Muscle layer of duodenum (tissue), 2 donors: ENCODE measurements at regions not wholly inside any gene's neighbourhood (a gene's known extent, or its start where the extent isn't known, plus 50 kb on each side); places are given as distances from the start of the nearest gene placed in this dataset.

ENCODE experiments used
- H3K27ac ChIP-seq: one replicate; pipeline ENCODE4 v1.7.0; 2013; ENCODE audit warnings: mild to moderate bottlenecking, low read length
- H3K27me3 ChIP-seq: one replicate; pipeline ENCODE4 v1.7.0; 2013; ENCODE audit warnings: low read depth, mild to moderate bottlenecking, control low read depth, low read length
- H3K36me3 ChIP-seq, 2 donors: one replicate each; pipeline ENCODE4 v1.7.0; 2013; ENCODE audit warnings: low read length in 2 of 2, control low read depth in 1 of 2, mild to moderate bottlenecking in 1 of 2; ENCODE audit not compliant: insufficient read depth in 2 of 2, control insufficient read depth in 1 of 2
- H3K4me1 ChIP-seq, 2 donors: one replicate each; pipeline ENCODE4 v1.7.0; 2013; ENCODE audit warnings: low read length in 2 of 2, mild to moderate bottlenecking in 2 of 2, control low read depth in 1 of 2, moderate library complexity in 1 of 2; ENCODE audit not compliant: insufficient read depth in 2 of 2, control insufficient read depth in 1 of 2
- H3K4me3 ChIP-seq, 2 donors: one replicate each; pipeline ENCODE4 v1.7.0; 2013; ENCODE audit warnings: low read length in 2 of 2, low read depth in 1 of 2, mild to moderate bottlenecking in 1 of 2
- H3K9me3 ChIP-seq, 2 donors: one replicate each; pipeline ENCODE4 v1.7.0; 2013; ENCODE audit warnings: low read length in 2 of 2, control low read depth in 1 of 2, mild to moderate bottlenecking in 1 of 2; ENCODE audit not compliant: control insufficient read depth in 1 of 2
- donor health status: healthy.

DNA sequence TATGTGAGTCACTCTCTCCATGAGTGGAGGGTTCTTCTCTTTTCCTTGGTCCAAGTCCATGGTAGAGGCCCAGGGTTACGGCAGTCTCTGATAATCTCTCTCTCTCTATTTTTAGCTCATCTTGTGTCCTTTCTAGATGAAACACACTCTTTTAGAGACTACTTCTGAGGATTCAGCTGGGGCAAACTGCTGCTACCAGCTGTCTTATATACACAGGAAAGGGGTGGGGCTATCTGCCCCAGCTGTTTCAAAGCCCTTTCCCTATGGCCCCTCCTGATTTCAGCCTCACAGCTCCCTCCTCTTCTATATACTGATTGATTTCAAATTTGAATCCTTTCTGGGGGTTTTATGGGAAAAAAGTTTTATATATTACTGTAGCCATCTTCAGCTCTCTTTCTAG, 324.8 kb downstream of the RWDD3 start:
- peaks cover 0 to 4% of the 10 kb centered on the region in 2 donors for H3K9me3 ChIP-seq
- no peak overlapping the region for H3K27ac ChIP-seq
- no peak overlapping the region for H3K4me3 ChIP-seq
- no peaks in the 10 kb centered on the region for H3K4me1 ChIP-seq
- no peaks in the 10 kb centered on the region for H3K36me3 ChIP-seq
- H3K27me3 ChIP-seq, result no peaks in the 10 kb centered on the region

DNA sequence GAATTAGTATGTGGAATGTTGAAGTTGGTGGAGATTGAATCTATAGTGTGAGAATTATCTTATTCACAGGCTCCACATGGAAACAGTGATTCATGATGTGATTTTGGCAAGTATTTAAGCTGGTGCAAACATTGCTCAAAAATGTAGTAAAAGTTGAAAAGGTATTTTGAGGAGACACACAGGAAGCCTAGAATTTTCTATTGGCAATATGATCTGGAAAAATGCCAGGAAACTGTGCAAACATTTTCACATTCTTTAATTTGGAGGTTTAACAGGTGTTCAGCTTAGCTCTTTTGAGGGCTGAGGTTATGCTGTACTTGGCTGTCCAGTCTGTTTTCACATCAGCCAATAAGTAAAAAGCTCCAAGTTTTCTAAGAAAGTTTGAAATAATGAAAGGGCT, 327.3 kb downstream of the RWDD3 start:
- no peaks in the 10 kb centered on the region for H3K4me1 ChIP-seq
- no peaks in the 10 kb centered on the region for H3K36me3 ChIP-seq
- no peaks in the 10 kb centered on the region for H3K27me3 ChIP-seq
- H3K4me3 ChIP-seq, result no peak overlapping the region
- H3K27ac ChIP-seq, result no peak overlapping the region
- H3K9me3 ChIP-seq, result peaks cover 0 to 4% of the 10 kb centered on the region in 2 donors

DNA sequence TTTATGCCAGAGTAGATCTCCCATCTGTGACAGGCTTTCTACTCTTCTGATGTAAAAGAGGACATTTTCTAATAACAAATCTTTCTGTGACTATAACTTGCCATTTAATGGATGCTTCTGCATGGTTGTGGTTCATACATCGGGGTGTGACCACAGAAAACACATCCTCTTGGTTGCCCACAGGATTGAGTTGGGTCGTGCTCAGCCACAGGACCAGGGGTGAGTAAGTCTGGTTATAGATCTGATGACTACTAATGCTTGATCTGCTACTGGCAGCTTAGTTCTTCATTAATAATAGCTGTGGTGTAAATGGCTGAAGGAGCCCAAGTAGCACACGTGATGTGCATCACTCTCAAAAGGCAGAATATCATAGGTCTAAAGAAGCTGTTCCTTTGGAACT, 328.2 kb downstream of the RWDD3 start:
- Histone ChIP-seq H3K9me3 (peaks cover 0 to 2% of the 10 kb centered on the region in 2 donors), H3K27ac (no peak overlapping the region), H3K4me3 (no peak overlapping the region), H3K4me1 (no peaks in the 10 kb centered on the region), H3K36me3 (no peaks in the 10 kb centered on the region), H3K27me3 (no peaks in the 10 kb centered on the region)

DNA sequence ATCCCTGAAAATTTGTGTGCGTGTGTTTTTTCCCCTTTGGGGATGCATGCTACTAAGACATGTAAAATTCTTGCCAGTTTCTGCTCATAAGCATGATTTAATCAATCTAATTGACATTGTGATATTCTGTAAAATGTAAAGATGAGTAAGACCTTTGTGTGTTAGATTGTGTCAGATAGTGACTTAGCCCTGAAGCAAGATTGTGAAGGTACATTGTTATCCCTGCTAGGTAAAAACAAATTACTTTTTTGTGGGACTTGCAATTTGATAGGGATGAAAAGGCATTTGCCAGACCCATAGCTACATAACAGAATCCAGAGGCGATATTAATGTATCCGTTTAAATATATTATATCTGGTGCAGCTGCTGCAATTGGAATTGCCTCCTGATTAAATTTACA, 338.0 kb downstream of the RWDD3 start:
- Histone ChIP-seq H3K4me3 (no peak overlapping the region), H3K36me3 (no peaks in the 10 kb centered on the region), H3K9me3 (no peaks in the 10 kb centered on the region), H3K27me3 (no peaks in the 10 kb centered on the region), H3K27ac (no peak overlapping the region), H3K4me1 (no peaks in the 10 kb centered on the region)

DNA sequence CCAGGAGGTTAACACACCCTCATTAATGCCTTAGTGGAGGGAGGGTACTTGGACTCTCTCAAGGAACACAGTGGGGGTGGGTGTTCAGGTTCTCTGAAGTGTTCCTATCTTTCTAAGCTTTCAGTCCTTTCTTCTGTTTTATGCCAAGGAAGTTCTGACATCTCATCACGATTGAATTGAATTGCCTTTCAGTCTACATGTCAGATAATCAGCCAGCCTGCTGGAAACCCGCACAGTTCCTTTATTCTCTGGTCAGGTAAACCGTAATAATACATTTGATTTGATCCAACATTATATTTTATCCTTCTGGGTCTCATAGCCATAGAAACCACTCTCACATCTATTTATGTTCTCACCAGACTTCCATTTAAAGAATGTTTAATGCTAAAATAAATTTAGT, 339.0 kb downstream of the RWDD3 start:
- H3K4me1 ChIP-seq, result no peaks in the 10 kb centered on the region
- no peaks in the 10 kb centered on the region for H3K36me3 ChIP-seq
- H3K4me3 ChIP-seq, result no peak overlapping the region
- H3K27ac ChIP-seq, result no peak overlapping the region
- no peaks in the 10 kb centered on the region for H3K9me3 ChIP-seq
- H3K27me3 ChIP-seq, result no peaks in the 10 kb centered on the region

DNA sequence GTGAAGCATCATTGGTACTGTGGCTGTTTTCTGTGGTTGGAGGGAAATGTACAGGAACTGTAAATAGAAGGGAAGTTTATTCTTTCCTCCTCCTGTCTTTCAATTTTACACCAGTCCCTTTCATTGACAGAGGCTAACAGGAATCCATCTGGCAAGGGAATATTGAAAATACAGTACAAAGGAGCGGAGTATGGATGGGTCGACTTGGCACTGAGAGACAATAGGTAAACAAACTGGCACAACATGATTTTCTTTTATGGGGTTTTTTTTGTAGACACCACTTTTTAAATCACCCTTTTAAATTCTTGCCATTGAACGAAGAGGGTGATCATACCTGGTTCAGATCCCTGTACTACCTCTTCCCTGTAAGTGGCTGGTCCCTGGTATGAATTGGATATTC, 341.3 kb downstream of the RWDD3 start:
- Histone ChIP-seq H3K27ac (no peak overlapping the region), H3K4me3 (no peak overlapping the region), H3K9me3 (no peaks in the 10 kb centered on the region), H3K36me3 (no peaks in the 10 kb centered on the region), H3K4me1 (no peaks in the 10 kb centered on the region), H3K27me3 (no peaks in the 10 kb centered on the region)

DNA sequence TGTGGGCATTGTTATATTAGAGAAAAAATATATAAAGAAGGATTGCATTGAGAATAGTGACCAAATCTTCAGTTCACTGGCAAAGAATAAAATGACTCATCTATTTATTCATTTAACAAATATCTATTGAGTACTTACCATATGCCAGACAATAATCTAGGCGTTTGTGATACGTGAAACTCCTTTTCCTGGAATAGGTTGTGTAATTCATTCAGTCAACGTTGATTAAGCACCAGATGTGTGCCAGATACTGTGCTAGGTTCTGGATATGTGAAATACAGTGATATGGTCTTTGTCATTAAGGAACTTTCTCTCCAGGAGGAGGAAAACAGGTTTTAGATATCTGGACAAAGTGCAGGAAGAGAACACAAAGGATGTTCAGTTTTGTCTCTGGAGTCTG, 344.5 kb downstream of the RWDD3 start:
- no peaks in the 10 kb centered on the region for H3K36me3 ChIP-seq
- no peaks in the 10 kb centered on the region for H3K9me3 ChIP-seq
- no peaks in the 10 kb centered on the region for H3K4me1 ChIP-seq
- no peaks in the 10 kb centered on the region for H3K27me3 ChIP-seq
- H3K4me3 ChIP-seq, result no peak overlapping the region
- H3K27ac ChIP-seq, result no peak overlapping the region

DNA sequence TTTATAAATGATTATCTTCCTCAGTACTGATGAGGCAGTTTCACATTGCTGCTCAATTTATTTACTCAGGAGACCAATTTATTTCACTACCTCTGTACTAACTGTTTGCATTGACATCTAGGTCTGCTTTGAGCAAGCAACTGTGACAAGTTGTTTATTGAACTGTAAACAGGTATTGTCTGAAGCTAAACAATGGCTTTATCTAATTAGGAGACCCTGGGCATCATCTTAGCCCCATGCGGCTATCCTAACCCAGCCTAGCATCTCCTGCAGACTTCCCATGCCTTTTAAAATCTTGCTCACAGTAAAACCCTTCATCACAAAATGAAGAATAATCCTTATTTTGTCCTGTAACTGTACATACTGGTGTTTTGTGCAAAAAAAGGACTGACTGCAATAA, 348.2 kb downstream of the RWDD3 start:
- H3K36me3 ChIP-seq, result no peaks in the 10 kb centered on the region
- H3K27me3 ChIP-seq, result no peaks in the 10 kb centered on the region
- H3K4me3 ChIP-seq, result no peak overlapping the region
- no peak overlapping the region for H3K27ac ChIP-seq
- H3K9me3 ChIP-seq, result no peaks in the 10 kb centered on the region
- H3K4me1 ChIP-seq, result no peaks in the 10 kb centered on the region

DNA sequence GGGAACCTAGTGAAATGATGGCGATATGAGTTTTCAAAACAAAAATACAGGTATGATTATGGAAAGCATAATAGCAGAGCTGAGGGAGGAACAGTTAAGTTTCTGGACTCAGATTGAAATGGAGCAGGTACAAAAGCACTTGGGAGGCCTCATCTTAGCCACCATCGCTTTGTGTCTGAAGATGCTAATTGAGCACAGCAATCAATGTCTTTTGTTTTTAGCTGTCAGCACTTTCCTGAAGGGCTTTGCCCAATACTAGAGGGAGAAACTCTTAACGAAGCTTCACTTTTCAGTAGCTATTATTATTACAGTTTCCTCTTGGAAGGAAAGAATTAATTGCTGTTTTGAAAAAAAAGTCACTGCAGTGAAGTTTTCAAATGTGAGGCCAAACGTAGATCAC, 348.7 kb downstream of the RWDD3 start:
- no peaks in the 10 kb centered on the region for H3K27me3 ChIP-seq
- no peak overlapping the region for H3K4me3 ChIP-seq
- H3K4me1 ChIP-seq, result no peaks in the 10 kb centered on the region
- H3K36me3 ChIP-seq, result no peaks in the 10 kb centered on the region
- H3K9me3 ChIP-seq, result no peaks in the 10 kb centered on the region
- H3K27ac ChIP-seq, result no peak overlapping the region

DNA sequence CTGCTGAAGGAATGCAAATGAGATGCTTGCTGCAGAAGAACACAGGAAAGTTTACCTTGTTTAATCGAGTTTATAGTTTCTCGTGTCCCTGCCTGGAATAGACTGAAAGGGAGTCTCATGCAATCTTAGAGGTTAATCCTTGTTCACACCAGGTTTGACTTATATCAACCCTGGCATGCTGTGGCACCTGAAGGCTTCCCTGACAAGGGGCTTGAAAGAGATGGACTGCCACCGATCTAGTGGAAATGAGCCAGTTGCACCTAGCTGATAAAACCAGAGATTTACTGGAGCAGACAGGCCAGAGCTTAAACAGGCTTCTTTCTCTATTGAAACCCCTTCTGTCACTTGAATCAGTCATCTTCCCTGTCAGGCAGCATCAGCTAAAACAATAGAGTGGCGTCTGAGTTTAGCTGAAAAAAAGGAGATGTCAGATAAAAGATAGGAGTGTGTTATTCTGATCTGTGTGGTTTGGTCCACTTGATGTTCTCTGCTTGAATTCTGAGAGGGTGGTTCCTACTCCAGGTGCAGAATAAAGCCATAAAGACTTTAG, 349.7 kb downstream of the RWDD3 start:
- Histone ChIP-seq H3K27me3 (no peaks in the 10 kb centered on the region), H3K27ac (no peak overlapping the region), H3K9me3 (peaks cover 0 to 2% of the 10 kb centered on the region in 2 donors), H3K36me3 (no peaks in the 10 kb centered on the region), H3K4me1 (no peaks in the 10 kb centered on the region), H3K4me3 (no peak overlapping the region)

DNA sequence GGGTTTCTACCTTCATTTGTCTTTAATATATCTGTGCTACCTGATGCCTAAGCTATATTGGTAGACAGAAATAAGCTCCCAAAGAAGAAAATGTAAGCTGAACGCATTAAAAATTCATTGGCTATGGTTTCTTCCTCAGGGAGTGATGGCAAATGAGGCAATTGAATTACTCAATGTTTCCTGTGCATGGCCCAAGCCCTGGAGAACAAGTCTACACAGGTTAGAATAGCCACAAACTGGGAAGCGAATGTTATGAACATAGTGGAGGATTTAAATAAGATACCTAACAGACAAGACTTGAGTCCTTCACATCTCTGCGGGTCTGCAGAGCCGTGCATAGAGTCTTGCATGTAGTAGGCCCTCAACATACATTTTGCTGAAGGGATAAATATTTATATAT, 350.3 kb downstream of the RWDD3 start:
- no peaks in the 10 kb centered on the region for H3K27me3 ChIP-seq
- no peaks in the 10 kb centered on the region for H3K36me3 ChIP-seq
- H3K4me3 ChIP-seq, result no peak overlapping the region

DNA sequence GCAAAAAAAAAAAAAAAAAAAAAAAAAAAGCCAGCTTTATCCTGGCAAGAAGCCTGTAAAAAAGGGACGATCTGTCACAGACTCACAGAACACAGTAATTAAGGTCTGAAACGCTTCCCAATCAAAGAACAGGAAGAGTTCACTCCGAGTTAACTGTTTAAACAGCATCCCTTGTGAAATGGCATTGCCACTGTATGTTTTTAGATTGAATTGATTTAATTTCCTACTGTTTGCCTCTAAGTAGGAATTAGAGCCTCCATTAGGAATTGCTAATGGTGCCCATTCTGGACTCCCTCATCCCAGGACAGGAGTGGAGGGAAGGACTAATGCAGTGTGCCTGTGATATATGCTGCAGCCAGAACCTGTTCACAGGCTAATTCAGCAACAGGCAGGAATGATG, 370.8 kb downstream of the RWDD3 start:
- Histone ChIP-seq H3K36me3 (no peaks in the 10 kb centered on the region), H3K4me1 (no peaks in the 10 kb centered on the region), H3K9me3 (peaks cover 0 to 4% of the 10 kb centered on the region in 2 donors), H3K27me3 (no peaks in the 10 kb centered on the region), H3K27ac (no peak overlapping the region), H3K4me3 (no peak overlapping the region)

More for the DNA sequence above, 350.3 kb downstream of the RWDD3 start:
- H3K9me3 ChIP-seq, result peaks cover 0 to 2% of the 10 kb centered on the region in 2 donors
- H3K4me1 ChIP-seq, result no peaks in the 10 kb centered on the region
- H3K27ac ChIP-seq, result no peak overlapping the region
